Adrenal gland (tissue), 5 donors: ENCODE measurements at regions not wholly inside any gene's neighbourhood (a gene's known extent, or its start where the extent isn't known, plus 50 kb on each side); places are given as distances from the start of the nearest gene placed in this dataset.

Experiments used
- CTCF ChIP-seq, 6 experiments: fragments of 450-650 bp in 4 of 6; fragments of 200-600 bp in 2 of 6; sonication (generic) in 1 of 6; IDR thresholded peaks; 1 replicate in 5 of 6; 2 replicates in 1 of 6; pipeline versions ENCODE4 v1.5.1 to v1.8.0; 2016 to 2021; ENCODE audit warnings: antibody characterized with exemption in 6 of 6, mild to moderate bottlenecking in 2 of 6, moderate library complexity in 1 of 6
- POLR2A ChIP-seq, 2 donors: fragments of 450-650 bp; IDR thresholded peaks; one replicate each; pipeline ENCODE4 v1.6.1; 2017; ENCODE audit warnings: antibody characterized with exemption in 2 of 2, mild to moderate bottlenecking in 2 of 2, moderate library complexity in 1 of 2
- donor health status: DM: no; HTN: no; CAD: no.

GRCh38 chr9:38285236-38285635, 107.3 kb upstream of the ALDH1B1 start:
- TF ChIP-seq POLR2A (IDR thresholded peaks at IDR 0.05), result no peak
- no peak for TF ChIP-seq CTCF (IDR thresholded peaks at IDR 0.05)
